Prostate gland (tissue), 2 donors: ENCODE measurements at regions not wholly inside any gene's neighbourhood (a gene's known extent, or its start where the extent isn't known, plus 50 kb on each side); places are given as distances from the start of the nearest gene placed in this dataset.

Experiments used
- DNase-seq: peaks from one replicate; pipeline ENCODE4 v3.0.0-alpha.2; 2019; ENCODE audit warnings: low spot score
- H3K27ac ChIP-seq, 2 donors: fragments of 200-600 bp; sonication (generic); 2 replicates each; pipeline ENCODE4 v1.5.1; 2017 to 2019
- H3K27me3 ChIP-seq: fragments of 200-600 bp; sonication (generic); replicated peaks from 2 replicates; pipeline ENCODE4 v1.5.1; 2019; ENCODE audit not compliant: insufficient read depth
- H3K36me3 ChIP-seq, 2 donors: fragments of 200-600 bp; sonication (generic); 1 replicate in 1 of 2; 2 replicates in 1 of 2; pipeline versions ENCODE4 v1.5.1 to v1.8.1; 2017 to 2019
- H3K4me1 ChIP-seq: fragments of 200-600 bp; sonication (generic); replicated peaks from 2 replicates; pipeline ENCODE4 v1.5.1; 2019
- H3K4me3 ChIP-seq, 2 donors: fragments of 200-600 bp; sonication (generic); 2 replicates each; pipeline ENCODE4 v1.5.1; 2017 to 2019
- H3K9me3 ChIP-seq: fragments of 200-600 bp; sonication (generic); 2 replicates; pipeline ENCODE4 v1.5.1; 2017
- CTCF ChIP-seq, 4 experiments: fragments of 200-600 bp in 2 of 4; fragments of 450-650 bp in 2 of 4; sonication (generic) in 2 of 4; IDR thresholded peaks; 1 replicate in 3 of 4; 2 replicates in 1 of 4; pipeline ENCODE4 v1.5.1; 2016 to 2019; ENCODE audit warnings: antibody characterized with exemption in 4 of 4, mild to moderate bottlenecking in 2 of 4, moderate library complexity in 2 of 4
- POLR2A ChIP-seq: fragments of 450-650 bp; IDR thresholded peaks from one replicate; pipeline ENCODE4 v1.6.1; 2016; ENCODE audit warnings: antibody characterized with exemption, mild to moderate bottlenecking
- POLR2AphosphoS5 ChIP-seq: sonication (generic); formaldehyde crosslinking; IDR thresholded peaks from one replicate; pipeline ENCODE4 v1.6.1; 2017; ENCODE audit warnings: antibody characterized with exemption
- WGBS: methylation state at CpG from one replicate; pipeline ENCODE4 v1.1.5; 2018; 5-methylcytosine and 5-hydroxymethylcytosine counted together
- intact Hi-C: fragments of 100-400 bp; cut with DNase I; formaldehyde crosslinking; loops from one replicate; pipeline ENCODE4 v1.14.2; 2022

DNA sequence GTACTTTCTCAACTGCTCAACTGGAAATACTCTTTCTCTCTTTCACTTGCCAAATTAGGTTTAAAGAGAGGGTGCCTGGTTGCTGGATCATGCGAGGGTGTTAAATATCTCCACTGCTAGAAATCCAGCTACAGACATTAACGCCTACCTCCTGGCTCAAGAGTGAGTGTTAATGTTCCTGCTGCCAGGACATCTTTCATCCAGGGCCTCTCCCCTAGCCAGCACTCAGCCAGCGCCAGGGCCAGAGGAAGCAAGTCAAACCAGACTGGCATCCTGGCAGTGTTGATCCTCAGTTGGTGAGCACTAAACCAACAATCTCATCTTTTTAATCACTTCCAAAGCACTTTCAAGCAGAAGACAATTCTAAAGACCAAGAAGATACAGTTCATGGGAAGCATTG is 92.9 kb upstream of the BARHL2 start:
- no peak overlapping the region for H3K4me3 ChIP-seq
- H3K36me3 ChIP-seq, result no peaks in the 10 kb centered on the region
- H3K27me3 ChIP-seq, result no peaks in the 10 kb centered on the region
- TF ChIP-seq CTCF (IDR thresholded peaks at IDR 0.05) (no peak), POLR2A (no peak), POLR2AphosphoS5 (no peak)
- no peak overlapping the region for H3K27ac ChIP-seq
- DNase-seq, result no peak
- intact Hi-C loops, result no loop called here
- no peaks in the 10 kb centered on the region for H3K9me3 ChIP-seq
- 34% methylated on average over 3 of the region's 3 CpGs for WGBS
- H3K4me1 ChIP-seq, result no peaks in the 10 kb centered on the region

GRCh38 chr1:90809093-90809492 is 92.0 kb upstream of the BARHL2 start:
- TF ChIP-seq POLR2A (no peak), POLR2AphosphoS5 (no peak), CTCF (IDR thresholded peaks at IDR 0.05) (no peak)
- H3K9me3 ChIP-seq, result no peaks in the 10 kb centered on the region
- 34% methylated on average over 3 of the region's 3 CpGs for WGBS
- H3K27me3 ChIP-seq, result no peaks in the 10 kb centered on the region
- DNase-seq, result no peak
- H3K4me3 ChIP-seq, result no peak overlapping the region
- no peaks in the 10 kb centered on the region for H3K4me1 ChIP-seq
- H3K36me3 ChIP-seq, result no peaks in the 10 kb centered on the region
- intact Hi-C loops, result no loop called here
- H3K27ac ChIP-seq, result no peak overlapping the region

DNA sequence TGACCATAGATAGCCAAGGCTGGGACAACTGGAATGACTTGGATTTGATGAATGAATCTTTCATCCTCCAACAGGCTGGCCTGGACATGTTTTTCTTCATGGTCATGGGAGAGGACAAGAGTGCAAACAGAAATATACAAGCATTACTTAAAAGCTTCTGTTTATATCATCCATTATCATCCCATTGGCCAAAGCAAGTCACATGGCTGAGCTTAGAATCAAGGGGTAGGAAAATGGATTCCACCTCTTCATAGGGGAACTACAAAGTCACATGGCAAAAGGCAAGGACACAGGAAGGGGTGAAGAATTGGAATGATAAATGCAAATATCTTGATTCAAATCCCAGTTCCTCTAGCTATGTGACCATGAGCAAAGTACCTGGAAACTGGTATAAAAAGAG is 90.2 kb upstream of the BARHL2 start:
- Histone ChIP-seq H3K9me3 (no peaks in the 10 kb centered on the region), H3K27me3 (no peaks in the 10 kb centered on the region), H3K27ac (no peak overlapping the region), H3K4me1 (no peaks in the 10 kb centered on the region), H3K36me3 (no peaks in the 10 kb centered on the region), H3K4me3 (no peak overlapping the region)
- TF ChIP-seq CTCF (IDR thresholded peaks at IDR 0.05) (no peak), POLR2AphosphoS5 (no peak), POLR2A (no peak)
- no peak for DNase-seq
- intact Hi-C loops, result no loop called here

- Histone ChIP-seq H3K4me1 (no peaks in the 10 kb centered on the region), H3K36me3 (no peaks in the 10 kb centered on the region), H3K9me3 (no peaks in the 10 kb centered on the region), H3K27ac (no peak overlapping the region), H3K4me3 (no peak overlapping the region), H3K27me3 (no peaks in the 10 kb centered on the region)
- 91% methylated on average over 1 of the region's 1 CpG for WGBS
- TF ChIP-seq POLR2A, result no peak
- no peak for TF ChIP-seq CTCF (IDR thresholded peaks at IDR 0.05)
- TF ChIP-seq POLR2AphosphoS5, result no peak
- no peak for DNase-seq
- intact Hi-C loops, result no loop called here
Observed at GRCh38 chr1:90802622-90803021, 85.5 kb upstream of the BARHL2 start.

- 22% methylated on average over 6 of the region's 6 CpGs for WGBS
- Histone ChIP-seq H3K27ac (no peak overlapping the region), H3K4me1 (no peaks in the 10 kb centered on the region), H3K27me3 (no peaks in the 10 kb centered on the region), H3K36me3 (no peaks in the 10 kb centered on the region), H3K9me3 (no peaks in the 10 kb centered on the region), H3K4me3 (no peak overlapping the region)
- no peak for DNase-seq
- TF ChIP-seq POLR2A (no peak), POLR2AphosphoS5 (no peak), CTCF (IDR thresholded peaks at IDR 0.05) (no peak)
- intact Hi-C loops, result no loop called here
Observed at GRCh38 chr1:90800012-90800717, 83.1 kb upstream of the BARHL2 start.
